Activated CD8-positive, alpha-beta T cell treated with anti-CD3 and anti-CD28 coated beads for 36 hours (primary cell): ENCODE measurements at regions not wholly inside any gene's neighbourhood (a gene's known extent, or its start where the extent isn't known, plus 50 kb on each side); places are given as distances from the start of the nearest gene placed in this dataset.
A peak's percentile ranks its signal among the peaks of the same experiment; 100 is the strongest.
"Not testable (repeated sequence)": the region's sequence is repeated elsewhere in the genome, so short reads cannot be mapped to it uniquely, and the experiment has no call there.

Experiments used
- ATAC-seq: fragments of 200-7000 bp; cut with Tn5 transposase; one replicate; pipeline ENCODE4 v1.10.0; 2021; ENCODE audit warnings: mild to moderate bottlenecking, moderate library complexity
- CTCF ChIA-PET: fragments of 350-600 bp; sonication (Branson Sonifier 250); formaldehyde crosslinking; loops from one replicate; lab custom pipeline; 2021; ENCODE audit warnings: antibody characterized with exemption; lab: Charles Lee
- POLR2A ChIA-PET: fragments of 350-600 bp; sonication (Branson Sonifier 250); formaldehyde crosslinking; loops from one replicate; lab custom pipeline; 2021; ENCODE audit warnings: antibody characterized with exemption; lab: Charles Lee
- DNase-seq: peaks from one replicate; pipeline ENCODE4 v3.0.0-alpha.2; 2020
- H3K27ac Mint-ChIP-seq: one replicate; pipeline ENCODE4 v1.8.0; 2021; ENCODE audit warnings: mild to moderate bottlenecking, mixed read lengths
- H3K27me3 Mint-ChIP-seq: one replicate; pipeline ENCODE4 v1.8.0; 2021; ENCODE audit warnings: mixed read lengths
- H3K36me3 Mint-ChIP-seq: one replicate; pipeline ENCODE4 v1.8.0; 2021; ENCODE audit warnings: low read depth, mixed read lengths
- H3K4me1 Mint-ChIP-seq: one replicate; pipeline ENCODE4 v1.8.0; 2021; ENCODE audit warnings: low read depth, mixed read lengths
- H3K4me3 Mint-ChIP-seq: one replicate; pipeline ENCODE4 v1.8.0; 2021; ENCODE audit warnings: mild to moderate bottlenecking, moderate library complexity, mixed read lengths
- H3K9me3 Mint-ChIP-seq: one replicate; pipeline ENCODE4 v1.8.0; 2021; ENCODE audit warnings: mixed read lengths
- intact Hi-C: fragments of 100-400 bp; cut with micrococcal nuclease; formaldehyde crosslinking; loops from one replicate; pipeline ENCODE4 v1.10.0; 2022

- ATAC-seq, DNase-seq, intact Hi-C loops, H3K9me3 Mint-ChIP-seq, H3K27me3 Mint-ChIP-seq, H3K4me3 Mint-ChIP-seq, CTCF ChIA-PET, POLR2A ChIA-PET: not testable (repeated sequence)
- Mint-ChIP-seq H3K36me3 (peaks cover 73% of the 10 kb centered on the region), H3K27ac (peak overlapping the region; percentile 18), H3K4me1 (peaks cover 76% of the 10 kb centered on the region)
Observed at GRCh38 chr1:148432318-148432717, 50.8 kb downstream of the PPIAL4G start.

DNA sequence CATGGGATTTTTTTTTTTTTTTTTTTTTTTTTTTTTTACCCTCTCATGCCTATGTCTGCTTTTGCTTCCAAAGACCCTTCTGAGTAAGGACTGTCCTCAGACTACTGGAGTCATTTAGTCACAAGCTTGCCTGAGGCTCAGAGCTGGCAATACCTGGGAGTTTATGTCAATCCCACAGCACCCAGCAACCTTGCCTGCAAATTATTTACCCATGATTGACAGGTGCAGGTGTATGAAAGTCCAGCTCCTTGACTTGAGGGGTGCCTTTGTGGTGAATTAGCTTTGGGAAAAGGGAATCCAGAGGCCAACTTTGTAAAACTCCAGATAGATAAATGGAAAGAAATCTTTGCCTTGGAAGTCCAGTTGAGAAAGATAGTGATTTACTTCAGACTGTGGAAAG, 53.2 kb downstream of the PPIAL4G start:
- POLR2A ChIA-PET = not testable (repeated sequence)

DNA sequence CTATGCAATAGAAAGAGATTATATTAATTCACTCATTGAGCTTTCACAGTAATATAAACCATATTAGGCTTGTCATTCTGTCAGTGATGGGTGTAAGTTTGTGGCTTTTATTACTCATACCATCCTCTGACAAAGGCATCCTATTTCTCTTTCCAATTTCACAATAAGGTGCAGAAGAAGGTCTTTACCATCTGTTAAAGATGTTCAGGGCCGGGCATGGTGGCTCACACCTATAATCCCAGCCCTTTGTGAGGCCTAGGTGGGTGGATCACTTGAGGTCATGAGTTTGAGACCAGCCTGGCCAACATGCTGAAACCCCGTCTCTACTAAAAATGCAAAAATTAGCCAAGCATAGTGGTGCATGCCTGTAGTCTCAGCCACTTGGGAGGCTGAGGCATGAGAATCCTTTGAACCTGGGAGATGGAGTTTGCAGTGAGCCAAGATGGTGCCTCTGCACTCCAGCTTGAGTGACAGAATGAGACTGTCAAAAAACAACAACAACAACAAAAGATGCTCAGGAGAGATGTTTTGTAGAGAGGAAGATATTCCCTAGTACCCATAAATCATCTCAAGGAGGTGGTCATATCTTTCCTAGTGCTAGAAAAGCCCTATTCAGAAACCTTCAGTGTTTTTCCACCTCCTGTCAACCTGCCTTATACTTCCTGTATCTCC, 56.0 kb downstream of the PPIAL4G start:
- CTCF ChIA-PET = interaction anchor here (1.1 kb wide), 1 partner anchor 12 kb away, joined by 3 read pairs; no protein-coding TSS in a partner anchor
- peak; percentile 65 for DNase-seq
- Mint-ChIP-seq H3K36me3 (peaks cover 68% of the 10 kb centered on the region), H3K27ac (peak overlapping the region; percentile 85), H3K4me1 (peaks cover 73% of the 10 kb centered on the region)
- H3K27me3 Mint-ChIP-seq, POLR2A ChIA-PET, intact Hi-C loops, H3K4me3 Mint-ChIP-seq, H3K9me3 Mint-ChIP-seq: not testable (repeated sequence)
- ATAC-seq = peak; percentile 86

More for the DNA sequence above, 53.2 kb downstream of the PPIAL4G start:
- H3K4me3 Mint-ChIP-seq, H3K27me3 Mint-ChIP-seq, CTCF ChIA-PET, intact Hi-C loops, DNase-seq, ATAC-seq, H3K9me3 Mint-ChIP-seq: not testable (repeated sequence)
- H3K27ac Mint-ChIP-seq = peak overlapping the region; percentile 1
- peaks cover 76% of the 10 kb centered on the region for H3K36me3 Mint-ChIP-seq
- peaks cover 74% of the 10 kb centered on the region for H3K4me1 Mint-ChIP-seq

- H3K36me3 Mint-ChIP-seq = peaks cover 62% of the 10 kb centered on the region
- H3K4me3 Mint-ChIP-seq, intact Hi-C loops, H3K9me3 Mint-ChIP-seq, H3K27me3 Mint-ChIP-seq, DNase-seq, CTCF ChIA-PET: not testable (repeated sequence)
- POLR2A ChIA-PET = interaction anchor here (1.2 kb wide), 1 partner anchor 24 kb away, joined by 3 read pairs; no protein-coding TSS in a partner anchor
- peak; percentile 6 for ATAC-seq
- peak overlapping the region; percentile 85 for H3K27ac Mint-ChIP-seq
- H3K4me1 Mint-ChIP-seq = peaks cover 68% of the 10 kb centered on the region
Observed at GRCh38 chr1:148426385-148426784, 56.7 kb downstream of the PPIAL4G start.

DNA sequence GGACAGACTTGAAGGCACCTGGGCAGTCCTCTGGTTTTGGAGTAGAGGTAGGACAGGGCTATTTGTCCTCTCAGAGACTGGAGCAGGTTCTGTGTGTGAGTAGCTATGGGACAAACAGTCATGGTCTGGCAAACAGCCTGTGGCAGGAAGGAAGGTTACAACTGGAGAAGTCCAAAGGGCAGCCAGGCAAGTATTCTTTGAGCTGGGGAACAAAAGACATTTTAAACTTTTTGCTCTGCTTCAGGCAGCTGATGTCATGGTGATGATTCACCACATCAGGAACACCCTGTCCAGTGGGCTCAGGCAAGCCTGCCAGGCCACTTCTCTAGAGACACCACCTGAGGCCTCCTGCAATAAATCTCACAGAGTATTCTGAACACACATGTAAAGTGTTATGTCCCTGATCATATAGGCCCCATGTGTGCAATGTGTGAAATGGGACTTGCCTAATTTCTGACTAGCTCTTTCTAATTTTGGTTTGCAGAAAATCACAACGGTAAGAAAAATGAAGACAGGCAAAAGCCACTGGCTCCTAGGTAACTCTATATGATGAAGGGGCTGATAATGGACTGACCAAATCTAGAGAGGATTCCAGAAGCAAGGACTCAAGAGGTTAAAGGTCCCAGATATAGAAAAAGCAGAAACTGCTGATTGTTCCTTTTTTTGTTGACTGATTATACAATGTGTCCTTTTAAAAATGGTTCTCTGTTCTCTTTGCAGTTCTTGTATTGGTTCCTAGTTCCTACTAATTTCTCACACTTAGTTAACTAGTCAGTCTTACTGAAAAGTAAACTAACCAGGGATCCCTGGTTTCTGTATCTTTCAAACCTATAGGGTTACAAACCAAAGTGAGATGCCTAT, 58.7 kb downstream of the PPIAL4G start:
- H3K4me3 Mint-ChIP-seq, CTCF ChIA-PET, intact Hi-C loops, DNase-seq, H3K27me3 Mint-ChIP-seq, H3K9me3 Mint-ChIP-seq: not testable (repeated sequence)
- peaks cover 51% of the 10 kb centered on the region for H3K4me1 Mint-ChIP-seq
- POLR2A ChIA-PET = interaction anchor here (1.2 to 1.3 kb wide), 2 partner anchors 36 kb away, joined by 3 to 5 read pairs; no protein-coding TSS in a partner anchor
- peak; percentile 15 for ATAC-seq
- H3K27ac Mint-ChIP-seq = peak overlapping the region; percentile 68
- H3K36me3 Mint-ChIP-seq = peaks cover 46% of the 10 kb centered on the region

DNA sequence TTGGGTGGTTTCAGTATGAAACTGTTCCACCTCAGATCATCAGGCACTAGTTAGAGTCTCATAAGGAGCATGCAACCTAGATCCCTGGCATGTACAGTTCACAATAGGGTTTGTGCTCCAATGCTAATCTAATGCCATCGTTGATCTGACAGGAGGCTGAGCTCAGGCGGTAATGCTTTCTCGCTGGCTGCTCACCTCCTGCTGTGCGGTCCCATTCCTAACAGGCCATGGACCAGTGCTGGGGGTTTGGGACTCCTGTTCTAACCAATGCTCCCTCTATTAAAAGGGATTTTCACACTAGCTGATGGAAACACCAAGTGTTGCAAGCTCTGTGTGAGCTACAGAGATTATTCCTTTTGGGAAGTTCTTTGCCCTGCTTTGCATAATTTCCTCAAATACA, 60.2 kb downstream of the PPIAL4G start:
- H3K9me3 Mint-ChIP-seq, ATAC-seq, DNase-seq, intact Hi-C loops, H3K27ac Mint-ChIP-seq, H3K27me3 Mint-ChIP-seq, CTCF ChIA-PET, H3K4me3 Mint-ChIP-seq: not testable (repeated sequence)
- POLR2A ChIA-PET = interaction anchor here (1.3 kb wide), 1 partner anchor 35 kb away, joined by 5 read pairs; no protein-coding TSS in a partner anchor
- peaks cover 32% of the 10 kb centered on the region for H3K36me3 Mint-ChIP-seq
- peaks cover 45% of the 10 kb centered on the region for H3K4me1 Mint-ChIP-seq

GRCh38 chr1:148417241-148417640, 65.9 kb downstream of the PPIAL4G start:
- intact Hi-C loops = not testable (repeated sequence)

DNA sequence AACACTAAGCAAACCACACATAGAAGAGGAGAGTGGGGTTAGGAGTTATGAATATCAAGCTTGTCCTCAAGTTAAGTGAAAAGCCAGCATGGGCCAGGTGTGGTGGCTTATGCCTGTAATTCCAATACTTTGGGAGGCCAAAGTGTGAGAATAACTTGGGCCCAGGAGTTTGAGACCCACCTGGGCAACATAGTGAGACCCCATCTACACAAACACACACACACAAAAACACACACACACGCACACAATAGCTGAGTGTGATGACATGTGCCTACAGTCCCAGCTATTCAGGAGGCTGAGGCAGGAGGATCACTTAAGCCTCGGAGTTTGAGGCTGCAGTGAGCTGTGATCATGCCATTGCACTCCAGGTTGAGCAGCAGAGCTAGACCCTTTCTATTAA, 69.7 kb downstream of the PPIAL4G start:
- ATAC-seq, H3K9me3 Mint-ChIP-seq, POLR2A ChIA-PET, intact Hi-C loops, H3K4me3 Mint-ChIP-seq, H3K4me1 Mint-ChIP-seq, H3K27ac Mint-ChIP-seq, H3K27me3 Mint-ChIP-seq, H3K36me3 Mint-ChIP-seq, CTCF ChIA-PET, DNase-seq: not testable (repeated sequence)

More at GRCh38 chr1:148417241-148417640, 65.9 kb downstream of the PPIAL4G start:
- H3K27ac Mint-ChIP-seq, CTCF ChIA-PET, H3K9me3 Mint-ChIP-seq, DNase-seq, H3K4me3 Mint-ChIP-seq, POLR2A ChIA-PET, H3K36me3 Mint-ChIP-seq, H3K27me3 Mint-ChIP-seq, ATAC-seq, H3K4me1 Mint-ChIP-seq: not testable (repeated sequence)

DNA sequence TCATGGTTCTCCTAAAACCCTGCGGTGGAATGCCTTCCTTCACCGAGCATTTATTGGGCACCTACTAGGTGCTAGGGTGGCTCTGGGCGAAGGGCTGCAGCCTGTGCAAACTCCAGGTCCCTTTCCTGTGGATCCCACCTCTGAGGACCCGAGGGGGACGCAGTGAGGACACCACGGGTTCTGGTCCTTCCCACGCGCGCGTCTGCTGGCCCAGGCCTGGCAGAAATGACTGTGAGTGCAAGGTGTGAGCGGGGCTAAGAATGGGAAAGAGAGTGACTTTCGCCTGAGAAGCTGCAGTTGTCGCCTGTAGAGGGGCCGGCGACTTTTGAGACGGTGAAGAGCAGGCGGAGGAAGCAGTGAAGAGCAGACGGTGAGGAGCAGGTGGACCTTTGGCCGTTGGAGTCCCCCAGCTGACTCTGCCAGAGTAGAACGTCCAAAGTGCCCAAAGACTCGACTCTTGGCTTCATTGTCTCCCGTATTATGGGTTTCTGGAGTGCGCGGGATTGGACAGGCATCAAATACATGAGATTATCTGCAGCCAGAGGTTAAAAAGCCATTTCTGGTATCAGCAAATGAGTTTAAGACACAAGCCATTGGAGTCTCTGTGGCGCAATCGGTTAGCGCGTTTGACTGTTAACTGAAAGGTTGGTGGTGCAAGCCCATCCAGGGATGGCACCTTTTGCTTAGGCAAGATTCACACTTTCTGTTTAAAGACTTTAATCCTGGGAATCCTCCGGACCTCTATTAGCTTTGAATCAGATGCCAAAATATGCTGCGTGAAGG, 78.1 kb downstream of the PPIAL4G start:
- H3K27me3 Mint-ChIP-seq, H3K27ac Mint-ChIP-seq, H3K4me3 Mint-ChIP-seq, H3K36me3 Mint-ChIP-seq, ATAC-seq, CTCF ChIA-PET, H3K9me3 Mint-ChIP-seq: not testable (repeated sequence)
- POLR2A ChIA-PET = interaction anchor here (1.9 kb wide), 1 partner anchor 16 kb away, joined by 5 read pairs; no protein-coding TSS in a partner anchor
- DNase-seq = peak; percentile 24
- intact Hi-C loops = loop anchor here (5.0 kb wide), 1 partner anchor 38 kb away; no protein-coding TSS in a partner anchor
- H3K4me1 Mint-ChIP-seq = peaks cover 17% of the 10 kb centered on the region

DNA sequence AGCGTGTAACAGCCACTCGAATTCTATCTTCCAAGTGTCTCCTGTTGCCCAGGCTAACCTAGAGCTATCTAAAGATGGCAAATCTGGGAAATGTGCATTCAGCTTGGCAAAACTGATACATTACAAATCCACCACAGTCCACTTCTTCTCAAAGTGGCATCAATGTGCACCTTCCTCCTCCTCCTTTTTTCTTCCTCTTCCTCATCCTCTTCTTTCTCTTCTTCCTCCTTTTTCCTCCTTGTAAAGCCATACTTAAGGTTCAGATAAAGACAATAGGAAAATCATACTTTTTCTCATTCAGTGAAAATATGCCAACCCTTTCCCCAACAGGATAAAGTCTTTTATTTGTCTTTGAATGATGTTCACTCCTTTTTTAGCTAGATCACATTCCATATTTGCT, 79.2 kb downstream of the PPIAL4G start:
- DNase-seq, H3K9me3 Mint-ChIP-seq, ATAC-seq, CTCF ChIA-PET, H3K27me3 Mint-ChIP-seq, H3K36me3 Mint-ChIP-seq: not testable (repeated sequence)
- H3K4me1 Mint-ChIP-seq = peaks cover 17% of the 10 kb centered on the region
- peak overlapping the region; percentile 39 for H3K4me3 Mint-ChIP-seq
- H3K27ac Mint-ChIP-seq = peak overlapping the region; percentile 65
- POLR2A ChIA-PET = interaction anchor here (1.9 kb wide), 1 partner anchor 15 kb away, joined by 5 read pairs; no protein-coding TSS in a partner anchor
- intact Hi-C loops = loop anchor here (2.0 kb wide), 1 partner anchor 69 kb away; no protein-coding TSS in a partner anchor
